ENCODE measurements at regions not wholly inside any gene's neighbourhood (a gene's known extent, or its start where the extent isn't known, plus 50 kb on each side); places are given as distances from the start of the nearest gene placed in this dataset.

DNA sequence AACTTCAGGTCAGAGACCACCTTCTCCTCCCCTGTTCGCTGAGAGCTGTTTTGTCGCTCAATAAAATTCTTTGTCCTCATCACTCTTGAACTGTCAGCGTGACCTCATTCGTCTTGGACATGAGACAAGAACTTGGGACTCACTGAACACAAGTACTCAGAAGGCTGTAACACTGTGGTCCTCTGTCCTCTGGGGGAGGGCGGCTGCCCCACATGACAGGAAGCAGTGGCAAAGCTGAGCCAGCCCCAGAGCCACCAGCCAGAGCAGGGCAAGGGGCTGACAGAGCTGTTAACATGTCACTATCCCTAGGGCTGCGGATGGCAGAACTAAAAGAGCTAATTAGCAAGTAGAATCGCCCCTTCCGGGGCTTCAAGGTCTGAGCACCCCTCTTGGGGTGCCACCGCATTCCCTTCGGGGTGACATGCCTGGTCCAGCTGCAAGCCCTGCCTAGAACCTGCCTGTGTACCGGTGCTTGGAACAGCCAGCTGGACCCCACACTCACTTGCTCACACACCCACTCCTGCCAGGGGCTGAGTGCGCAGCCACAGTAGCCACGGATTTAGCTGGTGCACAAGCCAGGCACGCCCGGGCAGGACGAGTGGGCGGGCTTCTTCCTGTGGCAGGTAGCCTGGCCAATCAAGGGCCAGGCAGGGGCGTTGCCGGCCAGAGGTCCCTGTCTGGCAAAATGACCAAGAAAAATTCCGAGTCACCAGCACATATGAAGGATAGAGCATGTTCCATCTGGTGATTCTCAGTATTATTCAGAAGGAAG is 648.6 kb upstream of the AGA start:
- H3K27ac ChIP-seq (ENCODE audit: low read length): no peak overlapping the region
- no peak for DNase-seq
- H3K4me3 ChIP-seq (ENCODE audit: low read length): no peak overlapping the region
- no peaks in the 10 kb centered on the region for H3K27me3 ChIP-seq (ENCODE audit: control insufficient read depth, insufficient read depth, low read length)
- H3K9me3 ChIP-seq (replicated peaks; ENCODE audit: control insufficient read depth, low read depth, low read length): no peaks in the 10 kb centered on the region
- no peaks in the 10 kb centered on the region for H3K4me1 ChIP-seq (ENCODE audit: control insufficient read depth, insufficient read depth, low read length)
- no peaks in the 10 kb centered on the region for H3K36me3 ChIP-seq (ENCODE audit: control insufficient read depth, insufficient read depth, low read length)
- 86% methylated on average over 20 of the region's 20 CpGs for WGBS (ENCODE audit: insufficient coverage)

DNA sequence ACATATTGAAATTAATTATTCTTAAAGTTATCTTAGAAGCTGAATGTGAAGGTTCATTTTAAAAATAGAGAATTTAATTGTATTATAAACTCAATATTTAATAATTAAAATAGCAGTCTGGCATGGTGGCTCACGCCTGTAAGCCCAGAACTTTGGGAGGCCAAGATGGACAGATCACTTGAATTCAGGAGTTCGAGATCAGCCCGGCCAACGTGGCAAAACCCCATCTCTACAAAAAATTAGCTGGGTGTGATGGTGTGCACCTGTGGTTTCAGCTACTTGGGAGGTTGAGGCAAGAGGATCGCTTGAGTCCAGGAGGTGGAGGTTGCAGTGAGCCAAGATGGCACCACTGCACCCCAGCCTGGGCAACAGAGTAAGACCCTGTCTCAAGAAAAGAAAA is 659.9 kb upstream of the AGA start:
- Histone ChIP-seq H3K4me1 (ENCODE audit: control insufficient read depth, insufficient read depth, low read length) (no peaks in the 10 kb centered on the region), H3K36me3 (ENCODE audit: control insufficient read depth, insufficient read depth, low read length) (no peaks in the 10 kb centered on the region), H3K27me3 (ENCODE audit: control insufficient read depth, insufficient read depth, low read length) (no peaks in the 10 kb centered on the region), H3K9me3 (replicated peaks; ENCODE audit: control insufficient read depth, low read depth, low read length) (no peaks in the 10 kb centered on the region), H3K27ac (ENCODE audit: low read length) (no peak overlapping the region), H3K4me3 (ENCODE audit: low read length) (no peak overlapping the region)
- WGBS (ENCODE audit: insufficient coverage): no CpG with 5 or more reads among the region's 5 CpGs
- DNase-seq: no peak

DNA sequence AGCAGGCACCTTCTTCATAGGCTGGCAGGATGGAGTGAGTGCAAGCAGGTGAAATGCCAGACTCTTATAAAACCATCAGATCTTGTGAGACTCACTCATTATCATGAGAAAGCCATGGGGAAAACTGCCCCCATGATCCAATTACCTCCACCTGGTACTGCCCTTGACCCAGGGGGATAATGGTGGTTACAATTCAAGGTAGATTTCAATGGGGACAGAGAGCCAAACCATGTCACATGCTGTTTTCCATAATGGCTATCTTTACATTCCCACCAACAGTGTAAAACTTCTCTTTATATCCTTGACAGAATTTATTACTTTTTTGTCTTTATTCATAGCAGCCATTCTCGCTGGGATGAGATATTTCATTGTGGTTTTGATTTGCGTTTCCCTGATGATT is 663.0 kb upstream of the AGA start:
- no peak overlapping the region for H3K27ac ChIP-seq (ENCODE audit: low read length)
- DNase-seq: no peak
- H3K27me3 ChIP-seq (ENCODE audit: control insufficient read depth, insufficient read depth, low read length): no peaks in the 10 kb centered on the region
- no peaks in the 10 kb centered on the region for H3K4me1 ChIP-seq (ENCODE audit: control insufficient read depth, insufficient read depth, low read length)
- no peaks in the 10 kb centered on the region for H3K36me3 ChIP-seq (ENCODE audit: control insufficient read depth, insufficient read depth, low read length)
- no peak overlapping the region for H3K4me3 ChIP-seq (ENCODE audit: low read length)
- no peaks in the 10 kb centered on the region for H3K9me3 ChIP-seq (replicated peaks; ENCODE audit: control insufficient read depth, low read depth, low read length)
- WGBS (ENCODE audit: insufficient coverage): no CpG with 5 or more reads among the region's 2 CpGs

DNA sequence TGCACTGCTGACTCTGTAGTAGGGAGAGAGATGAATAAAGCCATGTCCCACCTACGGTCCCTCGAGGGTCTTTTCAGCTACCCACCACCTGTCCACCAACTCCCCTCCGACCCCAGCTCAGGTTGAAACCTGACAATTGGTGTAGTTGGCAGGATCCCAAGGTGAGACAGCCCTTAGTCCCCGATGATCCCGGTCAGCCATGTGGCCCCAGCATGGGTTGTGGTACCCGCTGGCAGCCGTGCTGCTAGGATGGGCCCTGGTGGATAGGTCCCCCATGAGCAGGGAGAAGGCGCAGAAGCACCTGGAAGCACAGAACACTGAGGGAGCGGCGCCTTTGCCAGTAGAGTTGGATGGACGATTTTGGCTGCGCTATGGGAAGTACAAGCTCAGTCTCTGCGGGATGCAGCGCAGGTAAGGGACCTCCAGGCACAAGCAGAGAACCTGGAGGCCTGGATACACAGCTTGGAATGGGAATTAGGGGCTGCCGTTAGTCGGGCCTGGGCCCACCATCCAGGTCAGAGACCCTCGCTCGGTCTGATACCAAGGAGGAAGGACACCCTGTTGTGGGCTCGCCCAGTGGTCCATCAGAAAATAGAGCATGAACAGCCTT is 694.6 kb upstream of the AGA start:
- DNase-seq: no peak
- 96% methylated on average over 17 of the region's 19 CpGs for WGBS (ENCODE audit: insufficient coverage)
- Histone ChIP-seq H3K4me3 (ENCODE audit: low read length) (no peak overlapping the region), H3K4me1 (ENCODE audit: control insufficient read depth, insufficient read depth, low read length) (no peaks in the 10 kb centered on the region), H3K36me3 (ENCODE audit: control insufficient read depth, insufficient read depth, low read length) (no peaks in the 10 kb centered on the region), H3K27me3 (ENCODE audit: control insufficient read depth, insufficient read depth, low read length) (no peaks in the 10 kb centered on the region), H3K27ac (ENCODE audit: low read length) (no peak overlapping the region), H3K9me3 (replicated peaks; ENCODE audit: control insufficient read depth, low read depth, low read length) (peaks cover 31% of the 10 kb centered on the region)

DNA sequence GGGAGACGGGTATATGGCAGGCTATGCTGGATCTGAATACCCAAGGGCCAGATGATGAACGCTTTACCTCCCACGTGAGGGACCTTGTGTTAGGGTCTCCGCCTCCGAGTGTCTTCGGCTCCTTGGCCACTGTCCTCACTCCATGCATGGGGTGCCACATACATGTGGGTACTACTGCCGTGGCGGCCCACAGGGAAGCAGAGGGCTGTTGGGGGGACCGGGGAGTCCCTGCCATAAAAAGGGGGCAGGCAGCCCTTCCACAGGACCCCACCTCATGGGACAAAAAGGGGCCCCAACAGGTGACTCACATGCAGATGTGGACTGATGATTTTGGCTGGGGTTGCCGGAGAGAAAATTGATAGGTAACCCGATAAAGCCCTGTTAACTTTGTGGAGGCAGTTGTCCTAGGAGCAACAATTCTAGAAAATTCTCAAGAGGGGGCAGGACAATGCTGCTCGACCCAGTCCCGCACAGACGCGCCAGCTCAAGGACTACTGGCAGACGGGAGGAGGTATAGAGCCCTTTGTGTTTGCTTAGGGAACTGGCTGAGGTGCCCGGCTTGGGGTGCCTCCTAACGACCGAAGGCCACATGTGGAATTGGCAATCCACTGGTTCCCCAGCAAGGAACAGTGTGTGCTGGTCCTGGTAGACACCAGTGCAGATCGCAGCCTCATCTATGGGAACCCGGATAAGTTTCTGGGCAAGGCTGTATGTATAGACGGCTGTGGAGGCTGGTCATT is 695.7 kb upstream of the AGA start:
- no peak for DNase-seq
- no peak overlapping the region for H3K4me3 ChIP-seq (ENCODE audit: low read length)
- 95% methylated on average over 17 of the region's 22 CpGs for WGBS (ENCODE audit: insufficient coverage)

DNA sequence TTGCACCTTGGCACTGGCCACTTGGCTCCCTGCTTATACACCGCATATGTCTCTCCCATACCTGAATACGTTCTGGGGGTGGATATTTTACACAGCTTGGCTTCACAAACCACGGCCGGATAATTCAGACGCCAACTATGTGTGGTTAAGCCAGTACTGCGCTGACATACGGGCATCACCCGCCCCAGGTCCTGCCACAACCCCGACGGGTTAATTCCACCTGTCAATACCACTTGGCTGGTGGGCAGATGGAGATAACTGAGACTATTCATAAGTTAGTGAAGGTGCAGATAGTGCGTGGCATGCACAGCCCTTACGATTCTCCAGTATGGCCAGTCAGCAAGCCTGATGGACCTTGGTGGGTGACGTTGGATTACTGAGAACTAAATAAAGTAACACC is 696.3 kb upstream of the AGA start:
- H3K27me3 ChIP-seq (ENCODE audit: control insufficient read depth, insufficient read depth, low read length): no peaks in the 10 kb centered on the region
- WGBS (ENCODE audit: insufficient coverage): 91% methylated on average over 6 of the region's 13 CpGs
- H3K27ac ChIP-seq (ENCODE audit: low read length): no peak overlapping the region
- H3K36me3 ChIP-seq (ENCODE audit: control insufficient read depth, insufficient read depth, low read length): no peaks in the 10 kb centered on the region
- H3K4me3 ChIP-seq (ENCODE audit: low read length): no peak overlapping the region
- H3K4me1 ChIP-seq (ENCODE audit: control insufficient read depth, insufficient read depth, low read length): no peaks in the 10 kb centered on the region
- no peak for DNase-seq
- H3K9me3 ChIP-seq (replicated peaks; ENCODE audit: control insufficient read depth, low read depth, low read length): peaks cover 38% of the 10 kb centered on the region

More for the DNA sequence above, 695.7 kb upstream of the AGA start:
- Histone ChIP-seq H3K4me1 (ENCODE audit: control insufficient read depth, insufficient read depth, low read length) (no peaks in the 10 kb centered on the region), H3K36me3 (ENCODE audit: control insufficient read depth, insufficient read depth, low read length) (no peaks in the 10 kb centered on the region), H3K27me3 (ENCODE audit: control insufficient read depth, insufficient read depth, low read length) (no peaks in the 10 kb centered on the region), H3K9me3 (replicated peaks; ENCODE audit: control insufficient read depth, low read depth, low read length) (peaks cover 38% of the 10 kb centered on the region), H3K27ac (ENCODE audit: low read length) (no peak overlapping the region)

DNA sequence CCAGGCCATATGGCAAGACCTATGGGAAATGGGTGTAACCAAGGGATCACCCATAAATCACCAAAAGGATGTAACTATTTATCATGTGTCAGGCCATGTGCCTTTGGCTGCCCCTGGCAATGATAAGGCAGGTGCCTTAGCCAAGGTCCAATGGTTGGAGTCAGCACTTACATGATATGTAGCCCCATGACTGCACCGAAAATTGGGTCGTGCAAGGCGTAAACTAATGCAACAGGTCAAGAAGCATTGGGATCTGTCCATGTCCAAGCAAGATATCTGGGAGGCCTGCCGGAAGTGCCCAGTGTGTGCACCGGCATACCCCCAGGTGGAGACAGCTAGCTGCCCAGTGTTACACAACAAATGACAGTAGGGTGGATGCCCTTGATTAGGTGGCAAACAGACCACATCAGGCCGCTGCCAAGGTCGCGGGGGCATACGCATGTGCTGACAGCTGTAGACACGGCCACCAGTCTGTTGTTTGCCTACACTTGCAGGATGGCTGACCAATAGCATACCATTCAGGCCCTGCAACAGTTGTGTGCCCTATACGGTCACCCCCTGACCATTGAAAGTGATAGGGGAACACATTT is 698.2 kb upstream of the AGA start:
- Histone ChIP-seq H3K27ac (ENCODE audit: low read length) (no peak overlapping the region), H3K27me3 (ENCODE audit: control insufficient read depth, insufficient read depth, low read length) (no peaks in the 10 kb centered on the region), H3K4me3 (ENCODE audit: low read length) (no peak overlapping the region), H3K4me1 (ENCODE audit: control insufficient read depth, insufficient read depth, low read length) (no peaks in the 10 kb centered on the region), H3K9me3 (replicated peaks; ENCODE audit: control insufficient read depth, low read depth, low read length) (peaks cover 38% of the 10 kb centered on the region), H3K36me3 (ENCODE audit: control insufficient read depth, insufficient read depth, low read length) (no peaks in the 10 kb centered on the region)
- 92% methylated on average over 10 of the region's 11 CpGs for WGBS (ENCODE audit: insufficient coverage)
- no peak for DNase-seq

DNA sequence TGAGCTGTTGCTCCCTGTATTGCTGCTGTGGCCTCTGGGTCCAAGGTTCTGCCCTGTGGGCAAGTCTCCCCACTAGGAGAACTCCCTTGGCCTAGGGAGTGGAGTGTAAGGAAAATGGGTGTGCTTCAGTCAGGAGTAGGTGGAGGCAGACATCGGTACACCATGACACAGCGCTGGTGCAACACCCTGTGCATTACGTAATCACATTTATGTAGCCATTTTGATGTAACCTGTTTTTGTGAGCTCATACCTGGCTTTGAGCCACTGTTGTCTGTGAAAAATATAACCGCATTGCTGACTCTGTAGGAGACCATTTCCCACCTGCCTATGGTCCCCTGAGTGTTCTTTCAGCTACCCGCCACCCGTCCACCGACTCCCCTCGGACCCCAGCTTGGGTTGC is 700.5 kb upstream of the AGA start:
- Histone ChIP-seq H3K9me3 (replicated peaks; ENCODE audit: control insufficient read depth, low read depth, low read length) (peaks cover 28% of the 10 kb centered on the region), H3K36me3 (ENCODE audit: control insufficient read depth, insufficient read depth, low read length) (no peaks in the 10 kb centered on the region), H3K27me3 (ENCODE audit: control insufficient read depth, insufficient read depth, low read length) (no peaks in the 10 kb centered on the region), H3K27ac (ENCODE audit: low read length) (no peak overlapping the region), H3K4me3 (ENCODE audit: low read length) (no peak overlapping the region), H3K4me1 (ENCODE audit: control insufficient read depth, insufficient read depth, low read length) (no peaks in the 10 kb centered on the region)
- DNase-seq: no peak
- WGBS (ENCODE audit: insufficient coverage): 58% methylated on average over 3 of the region's 8 CpGs

DNA sequence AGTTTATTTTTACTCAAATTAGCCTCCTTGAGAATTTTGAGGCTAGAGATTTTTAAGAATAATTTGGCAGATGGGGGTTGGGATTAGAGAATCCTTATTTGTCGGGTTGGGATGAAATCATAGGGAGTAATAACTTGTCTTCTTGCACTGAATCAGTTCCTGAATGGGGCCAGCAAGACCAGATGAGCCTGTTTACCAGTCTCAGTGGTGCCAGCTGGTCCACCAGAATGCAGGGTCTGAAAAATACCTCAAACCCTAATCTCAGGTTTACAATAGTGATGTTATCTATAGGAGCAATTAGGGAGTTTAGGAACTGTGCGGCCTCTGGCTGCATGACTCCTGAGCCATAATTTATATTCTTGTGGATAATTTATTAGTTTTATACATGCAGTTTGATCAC is 705.9 kb upstream of the AGA start:
- H3K9me3 ChIP-seq (replicated peaks; ENCODE audit: control insufficient read depth, low read depth, low read length): no peaks in the 10 kb centered on the region
- no CpG with 5 or more reads among the region's 2 CpGs for WGBS (ENCODE audit: insufficient coverage)

More for the DNA sequence above, 705.9 kb upstream of the AGA start:
- H3K4me1 ChIP-seq (ENCODE audit: control insufficient read depth, insufficient read depth, low read length): no peaks in the 10 kb centered on the region
- H3K4me3 ChIP-seq (ENCODE audit: low read length): no peak overlapping the region
- H3K27ac ChIP-seq (ENCODE audit: low read length): no peak overlapping the region
- H3K27me3 ChIP-seq (ENCODE audit: control insufficient read depth, insufficient read depth, low read length): no peaks in the 10 kb centered on the region
- no peaks in the 10 kb centered on the region for H3K36me3 ChIP-seq (ENCODE audit: control insufficient read depth, insufficient read depth, low read length)
- DNase-seq: no peak

All from muscle of leg (tissue), 3 donors.